ENCODE measurements at regions not wholly inside any gene's neighbourhood (a gene's known extent, or its start where the extent isn't known, plus 50 kb on each side); places are given as distances from the start of the nearest gene placed in this dataset.

DNA sequence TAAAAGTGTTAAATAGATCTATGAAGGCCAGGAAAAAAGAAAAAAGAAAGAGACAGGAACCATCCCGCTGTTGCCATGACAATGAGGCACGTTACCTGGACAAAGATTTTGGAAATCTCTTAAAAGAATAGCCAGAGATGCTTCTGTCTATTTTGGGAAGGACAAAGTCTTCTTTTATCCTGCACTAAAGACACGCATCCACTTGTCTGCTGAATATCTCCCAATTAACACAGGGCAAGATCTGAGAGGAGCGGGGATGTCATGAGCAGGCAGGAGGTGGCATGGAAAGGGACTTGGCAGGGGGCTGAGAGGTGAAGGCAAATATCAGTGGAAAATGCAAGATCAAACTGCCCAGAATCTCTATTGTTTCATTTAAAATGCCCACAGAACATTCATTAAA lies 153.8 kb upstream of the BLID start:
- DNase-seq = no peak

DNA sequence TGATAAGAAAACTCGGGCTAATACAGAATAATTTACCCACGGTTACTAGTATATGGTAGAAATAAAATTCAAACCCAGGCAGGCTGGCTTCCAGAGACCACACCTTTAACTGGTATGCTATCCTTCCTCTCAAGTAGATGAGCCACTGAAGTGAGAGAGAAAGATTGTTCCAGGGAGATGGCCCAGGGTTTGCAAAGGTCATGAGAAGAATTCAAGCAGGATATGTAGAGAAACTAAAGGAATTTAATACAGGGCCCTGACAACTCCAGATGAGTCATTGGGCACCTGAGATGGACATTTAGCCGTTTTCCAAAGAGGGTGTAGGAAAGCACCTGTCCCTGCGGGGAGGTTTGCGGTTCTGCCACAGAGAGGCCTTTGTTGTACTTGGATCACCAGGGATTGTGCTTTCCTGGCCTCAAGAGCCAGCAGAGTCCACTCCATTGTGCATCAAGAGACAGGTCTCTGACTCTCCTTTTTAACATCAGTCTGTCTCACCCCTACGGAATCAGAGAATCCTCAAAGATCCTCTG lies 152.7 kb upstream of the BLID start:
- DNase-seq = no peak

DNA sequence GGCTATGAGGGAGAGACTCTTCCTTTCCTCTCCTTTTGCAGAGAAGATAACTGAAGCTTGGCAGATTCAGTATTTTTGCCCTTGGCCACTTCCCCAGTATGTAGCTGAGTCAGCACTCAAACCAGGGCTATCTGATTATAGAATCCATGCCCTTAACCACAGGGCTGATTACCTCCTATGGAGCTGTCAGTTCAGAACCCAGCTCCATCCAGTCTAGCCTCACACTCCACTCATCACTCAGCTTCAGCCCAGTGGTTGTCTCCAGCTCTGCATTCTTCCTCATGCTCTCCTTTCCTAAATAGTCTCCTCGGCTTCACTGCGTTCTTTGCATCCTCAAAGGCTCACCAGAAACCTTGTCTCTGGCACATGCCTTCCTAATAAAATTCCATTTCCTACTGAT lies 151.6 kb upstream of the BLID start:
- DNase-seq = no peak

DNA sequence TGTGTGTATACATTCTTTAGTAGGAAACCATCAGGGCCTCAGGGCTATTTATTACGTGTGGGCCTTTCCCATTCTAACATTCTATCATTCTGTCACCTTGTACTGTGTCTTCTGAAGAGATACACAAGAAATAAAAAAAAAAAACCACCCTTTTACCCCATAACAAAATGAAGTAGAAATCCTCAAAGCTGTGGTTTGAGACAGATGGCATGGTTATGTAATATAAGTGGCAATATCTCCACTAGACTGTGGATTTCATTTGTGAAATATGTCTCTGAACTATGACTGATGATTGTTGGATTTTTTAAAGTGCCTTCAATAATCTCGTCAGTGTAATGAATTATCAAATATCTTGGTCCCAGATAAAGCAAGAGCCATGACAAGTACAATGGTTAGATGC lies 150.0 kb upstream of the BLID start:
- no peak for DNase-seq

DNA sequence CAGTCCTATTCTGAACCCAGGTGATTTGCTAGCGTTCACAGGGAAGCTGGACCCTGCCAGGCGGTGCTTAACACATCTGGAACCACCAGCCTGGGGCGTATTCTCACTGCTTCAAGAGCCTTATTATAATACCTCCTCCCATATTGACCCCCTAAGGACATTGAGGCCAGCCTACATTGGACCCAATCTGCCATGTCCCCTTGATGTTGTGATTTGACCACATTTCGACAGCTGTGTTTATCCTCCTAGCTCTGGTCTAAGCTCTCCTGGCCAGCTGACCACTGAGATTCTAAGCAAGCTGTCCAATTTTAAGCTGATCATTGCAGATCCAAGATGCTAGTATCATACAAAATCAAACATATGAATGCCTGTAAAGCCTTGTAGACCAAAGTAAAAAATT lies 148.1 kb upstream of the BLID start:
- DNase-seq = no peak

DNA sequence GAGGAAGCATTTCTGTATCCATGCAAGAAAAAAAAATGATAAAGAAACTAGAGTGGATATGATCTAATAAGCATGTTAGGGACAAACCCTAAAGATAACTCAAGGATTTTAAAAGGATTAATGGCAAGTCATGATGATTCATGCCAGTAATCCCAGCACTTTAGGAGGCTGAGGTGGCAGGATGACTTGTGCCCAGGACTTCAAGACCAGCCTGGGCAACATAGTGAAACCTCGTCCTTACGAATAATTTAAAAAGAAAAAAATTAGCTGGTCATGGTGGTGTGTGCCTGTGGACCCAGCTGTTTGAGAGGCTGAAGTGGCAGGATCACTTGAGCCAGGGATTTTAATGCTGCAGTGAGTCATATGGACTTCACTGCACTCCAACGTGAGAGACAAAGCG lies 145.5 kb upstream of the BLID start:
- DNase-seq = no peak

DNA sequence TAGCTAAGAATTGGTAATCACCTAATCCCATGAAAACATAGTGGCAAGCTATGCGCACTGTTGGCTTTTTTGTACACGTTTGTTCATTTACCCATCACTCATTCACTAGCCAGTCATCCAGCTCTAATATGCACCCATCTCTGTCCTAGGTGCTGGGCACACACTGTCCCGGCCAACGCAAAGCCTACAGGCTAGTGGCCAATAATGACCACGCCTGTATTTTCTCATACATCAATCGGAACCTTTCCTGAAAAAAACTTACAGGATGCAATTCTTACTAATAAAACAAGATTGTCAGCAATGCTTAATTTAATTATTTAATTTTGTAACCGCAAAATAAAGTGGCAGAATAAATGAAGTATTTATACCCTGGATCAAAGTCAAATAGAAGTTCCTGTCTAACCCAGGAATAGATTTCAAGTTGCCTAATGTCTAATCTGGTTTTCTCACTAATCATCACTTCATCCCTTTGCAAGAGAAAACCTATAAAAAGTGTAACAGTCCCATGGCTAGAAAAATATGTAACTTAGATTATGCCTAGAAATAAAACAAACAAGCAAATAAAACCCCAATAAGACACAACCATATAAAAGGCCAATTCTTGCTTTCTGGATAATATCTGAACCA lies 143.3 kb upstream of the BLID start:
- no peak for DNase-seq

DNA sequence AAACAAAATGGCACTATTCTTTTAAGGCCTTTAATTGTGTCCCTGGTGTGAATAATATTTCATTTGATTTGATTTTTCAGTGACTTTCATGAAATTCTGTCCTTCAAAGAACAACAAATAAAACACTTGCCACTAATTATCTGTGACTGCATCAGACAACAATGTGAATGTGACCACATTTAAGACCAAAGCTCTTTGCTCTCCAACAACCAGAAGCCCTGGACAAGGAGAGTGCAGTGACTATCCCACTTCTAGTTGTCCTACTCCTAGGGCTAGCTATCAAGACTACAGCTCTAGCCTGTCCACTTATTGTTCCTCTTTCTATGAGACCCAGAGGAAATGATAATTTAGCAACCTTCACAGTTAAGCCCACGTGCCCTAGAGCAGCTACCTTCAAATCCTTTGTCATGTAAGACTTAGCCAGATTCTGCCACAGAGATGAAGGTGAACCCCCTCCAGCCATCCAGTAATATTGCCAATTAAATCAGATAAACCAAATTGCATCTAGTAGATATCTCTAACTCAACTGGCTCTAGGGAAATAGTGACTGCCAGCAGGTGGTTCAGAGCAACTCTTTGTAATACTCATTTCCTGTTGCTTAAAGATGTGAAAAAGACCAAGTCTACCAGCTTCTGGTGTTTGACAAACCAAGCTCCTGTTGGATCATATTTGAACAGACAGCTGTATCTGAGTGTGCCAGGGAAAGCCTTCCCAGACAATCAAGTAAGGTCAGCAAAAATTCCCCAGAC lies 142.6 kb upstream of the BLID start:
- DNase-seq = no peak

DNA sequence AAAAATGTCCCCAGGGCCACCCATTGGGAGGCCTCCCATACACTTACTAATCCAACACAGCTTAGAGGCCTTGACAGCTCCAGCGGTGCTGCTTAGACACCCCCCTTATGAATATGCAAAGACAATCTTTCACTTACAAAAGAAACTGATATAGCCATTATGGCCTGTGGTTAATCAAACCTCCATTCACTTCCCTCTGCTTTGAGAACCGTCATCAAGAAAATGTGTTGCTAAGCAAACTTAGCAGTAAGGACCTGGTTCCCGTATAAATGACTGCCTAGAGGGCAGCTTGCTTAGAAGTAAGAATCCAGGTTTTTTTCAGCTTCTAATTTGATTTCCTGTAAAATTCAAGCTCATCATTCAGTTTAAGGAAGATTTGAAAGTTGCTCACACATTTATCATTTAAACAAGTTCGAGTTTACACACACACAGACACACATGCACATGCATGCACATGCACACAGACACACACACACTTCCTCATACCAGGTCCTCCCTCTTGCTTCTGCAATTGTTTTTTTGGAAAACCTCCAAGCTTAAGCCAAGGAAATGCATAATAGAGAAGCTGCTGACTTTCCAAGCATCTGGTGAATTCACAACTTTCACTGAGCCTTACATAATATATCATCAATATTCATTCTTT lies 137.7 kb upstream of the BLID start:
- DNase-seq = peak; percentile 21

DNA sequence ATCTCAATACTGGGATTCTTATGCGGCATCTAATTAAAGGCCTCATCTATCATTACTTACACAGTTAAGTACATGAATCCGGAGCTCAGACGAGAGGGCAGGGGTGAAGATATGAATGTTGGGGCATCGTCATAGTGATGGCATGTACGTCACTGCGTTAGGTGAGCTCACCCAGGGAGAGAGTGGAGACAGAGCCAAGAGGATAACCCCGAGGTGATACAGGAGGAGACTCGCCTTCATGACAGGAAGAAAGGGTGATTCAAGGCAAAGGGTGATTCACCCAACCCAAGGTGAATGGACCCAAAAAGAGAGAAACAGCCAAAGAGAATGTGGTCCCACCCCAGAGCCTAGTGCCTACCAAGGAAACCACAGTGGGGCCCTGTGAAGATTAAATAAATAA lies 132.9 kb upstream of the BLID start:
- no peak for DNase-seq

DNA sequence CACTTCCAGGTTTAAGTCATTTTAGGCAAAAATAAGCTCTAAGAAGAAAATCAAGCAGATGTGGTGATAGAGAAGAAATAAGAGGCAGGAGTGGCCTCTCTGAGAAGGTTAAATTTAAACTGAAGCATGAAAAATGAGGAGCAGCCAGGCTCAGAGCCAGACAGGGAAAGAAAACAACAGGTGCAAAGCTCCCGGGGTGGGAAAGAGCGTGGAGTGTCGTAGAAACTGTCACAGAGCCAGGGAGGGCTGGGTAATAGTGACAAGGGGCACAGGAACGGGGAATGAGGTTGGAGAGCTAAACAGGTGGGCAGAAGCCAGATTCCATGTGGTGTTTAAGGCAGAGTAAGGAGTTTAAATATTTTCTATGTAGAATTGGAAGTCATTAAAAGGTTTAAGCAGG lies 132.1 kb upstream of the BLID start:
- no peak for DNase-seq

DNA sequence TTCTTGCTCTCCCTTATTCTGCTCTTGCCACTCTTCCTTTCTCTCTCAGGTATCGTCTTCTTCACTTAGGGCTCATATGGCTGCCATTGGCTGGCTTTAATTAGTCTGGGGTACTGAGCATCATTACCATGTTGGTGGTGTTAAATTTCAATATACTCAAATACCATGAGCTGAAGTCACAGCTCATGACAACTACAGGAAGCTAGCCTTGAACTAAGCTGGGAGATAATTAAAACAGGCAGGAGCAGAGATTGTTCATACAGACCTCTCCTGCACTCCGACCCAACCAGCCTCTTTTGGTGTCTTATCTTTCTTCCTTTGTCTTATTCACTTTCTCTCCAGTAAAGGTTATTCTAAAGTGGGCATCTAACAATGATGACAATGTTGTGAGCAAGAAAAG lies 130.9 kb upstream of the BLID start:
- DNase-seq = no peak

DNA sequence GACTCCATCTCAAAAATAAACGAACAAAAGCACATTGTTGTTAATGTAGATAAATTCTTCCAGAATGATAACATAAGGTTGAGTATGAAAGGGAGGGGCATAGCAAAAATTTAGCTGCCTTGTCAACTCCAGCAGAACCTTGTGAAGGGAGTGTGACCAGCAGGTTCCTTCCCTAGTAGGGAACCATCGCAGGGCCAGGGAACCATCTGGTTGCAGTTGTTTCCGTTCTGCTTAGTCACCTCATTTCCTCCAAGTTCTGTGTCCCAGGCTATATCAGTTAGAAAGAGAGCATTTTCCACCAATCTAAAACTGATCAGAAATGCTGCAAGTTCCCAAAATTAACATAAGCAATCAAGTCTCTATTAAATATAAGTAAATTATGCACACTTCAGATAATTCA lies 126.7 kb upstream of the BLID start:
- no peak for DNase-seq

DNA sequence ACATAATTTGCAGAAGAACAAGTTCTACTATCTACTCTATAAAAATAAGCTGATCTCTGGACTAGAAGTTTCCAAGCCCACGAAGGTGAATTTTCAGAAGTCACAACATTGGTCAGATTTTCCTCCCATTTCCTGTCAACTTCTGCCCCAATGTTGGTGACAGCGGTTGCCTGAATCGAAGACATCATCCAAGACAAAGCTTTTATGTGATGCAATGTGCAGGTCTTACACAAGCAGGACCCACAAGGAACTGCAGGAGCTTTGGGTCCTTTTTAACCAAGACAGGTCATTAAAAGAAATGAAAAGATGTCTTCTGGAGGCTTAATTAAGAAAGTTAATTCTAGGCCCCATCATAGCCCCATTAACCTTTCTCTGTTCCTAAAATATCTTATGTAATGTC lies 125.6 kb upstream of the BLID start:
- DNase-seq = no peak

DNA sequence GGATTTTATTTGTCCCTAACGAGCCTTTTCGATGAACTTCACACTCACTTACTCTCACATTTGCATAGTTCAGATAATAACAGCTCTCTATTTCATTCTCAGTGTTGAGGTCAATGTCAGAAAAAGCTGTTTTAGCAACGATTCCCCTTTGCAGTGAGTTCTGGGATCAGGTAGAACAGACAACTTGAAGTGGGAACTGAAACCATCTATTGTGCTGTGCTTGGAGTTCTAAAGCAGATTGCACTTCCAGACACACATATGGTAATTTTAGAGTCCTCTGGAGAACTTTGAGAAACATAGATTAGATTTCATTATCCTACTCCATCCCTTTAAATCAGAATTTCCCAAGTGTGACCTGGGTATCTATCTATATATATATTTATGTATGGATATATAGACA lies 124.6 kb upstream of the BLID start:
- DNase-seq = no peak

DNA sequence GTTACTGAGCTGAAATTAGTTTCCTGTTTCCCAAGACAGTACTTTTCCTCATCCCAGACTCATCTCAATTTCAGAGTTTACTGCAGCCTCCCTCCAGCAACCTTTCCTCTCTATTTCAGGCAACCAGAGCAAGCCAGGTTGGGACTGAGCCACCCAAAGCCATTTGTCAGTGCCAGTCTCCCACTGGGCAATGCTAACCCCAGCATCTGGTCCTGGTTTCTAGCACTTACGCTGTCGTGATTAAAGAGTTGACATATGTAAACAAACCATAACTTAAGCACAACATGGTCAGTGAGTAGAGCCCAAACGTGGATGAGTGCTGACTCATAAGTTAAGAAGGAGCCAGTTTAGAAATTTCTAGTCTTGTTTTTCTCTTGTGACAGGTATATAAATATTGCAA lies 119.6 kb upstream of the BLID start:
- DNase-seq = no peak

DNA sequence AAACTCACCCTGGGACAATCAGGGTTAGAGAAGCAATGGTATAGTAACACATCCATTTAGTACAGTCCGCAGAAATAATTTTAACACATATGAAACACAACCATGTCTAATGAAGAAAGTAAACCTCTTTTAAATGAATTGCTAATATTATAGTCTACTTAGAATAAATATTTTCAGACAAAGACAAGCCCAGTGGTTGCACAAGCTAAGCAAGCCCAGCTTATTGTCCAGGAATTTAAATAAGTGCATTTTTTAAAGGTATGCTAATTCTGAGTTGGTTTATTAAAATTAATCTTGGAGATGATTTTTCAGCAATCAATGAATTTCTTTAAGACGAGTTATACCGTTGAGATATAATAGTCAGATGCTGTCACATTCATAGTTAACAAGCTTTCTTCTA lies 118.8 kb upstream of the BLID start:
- DNase-seq = no peak

DNA sequence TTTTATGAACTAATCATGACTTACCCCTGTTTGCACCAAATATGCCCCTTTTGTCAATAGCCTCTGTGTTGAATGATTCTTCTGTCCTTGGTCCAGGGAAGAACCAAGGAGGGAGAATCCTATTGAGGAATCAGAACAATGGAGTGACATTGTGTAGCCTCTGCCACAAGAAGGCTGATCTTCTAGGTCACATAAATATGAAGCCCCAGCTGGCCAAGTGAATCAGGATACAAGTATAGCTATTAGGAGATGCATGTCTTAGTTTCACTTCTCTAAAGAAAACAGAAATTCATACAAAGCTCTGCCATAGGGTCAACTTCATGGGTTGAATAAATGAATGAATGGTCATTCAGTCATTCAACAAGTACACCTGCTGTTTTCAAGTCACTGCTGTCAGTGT lies 118.2 kb upstream of the BLID start:
- DNase-seq = no peak

DNA sequence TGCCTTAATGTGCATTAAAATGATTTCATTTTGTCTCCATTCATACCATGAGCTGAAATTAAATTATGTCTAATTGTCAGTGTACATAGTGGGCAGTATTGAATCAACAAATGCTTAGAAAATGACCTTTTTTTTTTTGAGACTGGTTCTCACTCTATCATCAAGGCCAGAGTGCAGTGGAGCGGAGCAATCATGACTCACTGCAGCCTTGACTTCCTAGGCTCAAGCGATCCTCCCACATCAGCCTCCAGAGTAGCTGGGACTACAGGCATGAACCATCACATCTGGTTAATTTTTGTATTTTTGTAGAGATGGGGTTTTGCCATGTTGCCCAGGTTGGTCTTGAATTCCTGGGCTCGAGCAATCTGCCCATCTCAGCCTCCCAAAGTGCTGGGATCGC lies 117.0 kb upstream of the BLID start:
- DNase-seq = no peak

DNA sequence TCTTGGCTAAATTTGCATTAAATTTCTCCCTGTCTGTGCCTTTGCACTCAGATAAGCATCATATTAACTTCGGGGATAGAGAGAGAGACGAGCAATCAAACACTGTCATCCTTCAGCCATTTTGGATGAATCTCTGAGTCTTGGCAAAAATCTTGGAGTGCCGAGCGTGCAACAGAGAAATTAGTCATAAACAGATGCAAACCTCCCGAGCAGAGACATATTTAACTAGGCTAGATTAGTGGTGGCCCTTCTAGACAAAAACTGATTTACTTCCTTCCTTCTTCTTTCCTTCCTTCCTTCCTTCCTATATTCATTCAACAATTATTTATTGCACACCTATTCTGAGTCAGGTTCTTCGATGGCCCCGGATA lies 114.4 kb upstream of the BLID start:
- no peak for DNase-seq

DNA sequence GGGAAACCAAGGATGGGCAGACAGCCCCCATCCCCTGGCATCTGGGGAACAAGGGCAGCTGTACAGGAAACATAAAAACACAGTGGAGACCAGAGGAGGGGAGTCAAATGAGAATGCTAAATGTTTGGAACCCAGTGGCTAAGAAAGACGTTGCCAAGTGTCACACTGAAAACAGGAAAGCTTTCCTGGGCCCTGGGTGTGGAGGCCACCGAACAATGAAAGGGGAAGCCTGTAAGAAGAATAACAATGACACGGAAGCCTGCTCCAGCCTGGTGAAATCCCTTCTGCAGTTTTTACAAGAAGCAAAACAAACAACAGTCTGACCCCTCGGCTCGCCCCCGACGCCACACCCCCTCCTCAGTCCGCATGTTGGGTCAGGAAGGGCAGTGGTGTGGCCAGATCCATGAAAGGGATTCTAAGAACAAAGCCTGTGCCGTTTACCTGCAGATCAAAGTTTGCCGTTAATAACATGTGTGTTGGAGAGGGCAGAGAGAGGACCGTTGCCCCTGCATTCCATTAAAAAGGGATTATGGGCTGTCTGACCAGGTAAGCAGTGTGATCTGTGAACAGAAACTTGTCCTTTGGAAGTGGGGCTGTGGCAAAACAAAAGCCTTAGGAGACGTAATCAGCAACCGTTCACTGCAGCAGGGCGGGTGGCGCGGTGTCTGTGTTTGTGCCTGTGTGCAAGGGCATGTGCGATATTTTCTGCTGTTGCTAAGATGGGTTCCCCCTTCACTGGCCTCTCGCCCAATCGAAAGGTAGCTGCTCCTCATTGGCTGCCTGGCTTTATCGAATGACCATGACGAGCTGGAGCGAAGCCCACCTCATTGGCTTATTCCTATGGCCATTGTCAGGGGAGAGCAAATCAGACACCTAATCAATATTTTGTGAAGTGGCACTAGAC lies 113.7 kb upstream of the BLID start:
- peak; percentile 48 for DNase-seq

DNA sequence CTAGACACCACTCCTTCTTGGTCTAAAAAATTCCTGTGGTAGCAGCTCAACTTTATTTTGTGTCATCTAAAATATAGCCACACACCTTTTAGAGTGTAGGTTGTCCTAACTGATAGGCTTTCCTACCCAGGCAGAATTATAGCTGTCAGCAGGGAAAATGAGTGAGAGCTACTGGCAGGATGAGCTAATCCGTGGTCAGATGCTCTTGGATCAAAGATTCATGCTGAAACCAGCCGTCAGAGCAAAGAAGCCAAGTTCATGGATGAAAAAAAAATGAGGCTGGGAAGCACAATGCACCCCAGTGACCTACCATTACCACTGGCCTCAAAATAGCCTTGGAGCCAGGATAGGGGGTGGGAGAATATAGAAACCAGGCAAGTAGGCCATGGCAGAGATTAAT lies 113.1 kb upstream of the BLID start:
- peak; percentile 34 for DNase-seq

DNA sequence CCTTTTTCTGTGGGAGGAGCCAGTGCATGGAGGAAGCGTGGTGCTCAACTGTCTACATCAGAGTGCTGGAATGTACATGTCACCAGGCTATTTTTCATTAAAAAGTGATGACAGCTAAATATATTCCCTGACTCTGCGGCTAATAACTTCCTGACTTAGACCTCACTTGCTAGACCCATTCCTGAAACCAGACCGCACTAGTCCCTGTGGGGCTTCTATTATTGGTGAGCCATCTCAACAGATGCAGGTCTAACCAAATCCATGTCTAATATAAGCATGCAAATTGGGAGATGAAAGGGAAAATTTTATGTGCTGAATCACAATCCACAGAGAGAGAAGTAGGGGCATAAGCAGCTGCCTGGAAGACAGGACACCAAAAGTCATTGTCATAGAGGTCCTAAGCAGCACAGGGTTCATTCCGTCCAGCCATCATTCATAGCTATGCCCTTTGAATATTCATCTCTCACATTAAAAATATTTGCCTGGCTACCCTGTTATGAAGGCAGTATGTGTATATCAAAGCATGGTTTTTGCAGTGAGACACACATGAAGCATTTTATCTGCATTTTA lies 110.9 kb upstream of the BLID start:
- DNase-seq = no peak

Measured in midbrain (tissue), 1 donor.